NB4 (cell line): ENCODE measurements at regions not wholly inside any gene's neighbourhood (a gene's known extent, or its start where the extent isn't known, plus 50 kb on each side); places are given as distances from the start of the nearest gene placed in this dataset.

Source experiments
- CTCF ChIP-seq: IDR thresholded peaks from one replicate; pipeline ENCODE4 v1.5.1; 2012; ENCODE audit warnings: low read depth, low read length
- MAX ChIP-seq: IDR thresholded peaks from 2 replicates; pipeline ENCODE4 v1.6.1; 2011; ENCODE audit warnings: low read depth, low read length
- POLR2A ChIP-seq: IDR thresholded peaks from 2 replicates; pipeline ENCODE4 v1.6.1; 2011; ENCODE audit warnings: mild to moderate bottlenecking; ENCODE audit not compliant: insufficient read length; ENCODE audit errors: extremely low read depth

- TF ChIP-seq MAX (no peak), CTCF (no peak), POLR2A (no peak)
These were observed 202.9 kb upstream of the ADGRL2 start for GRCh38 chr1:81597720-81598426.
